HG02642 (cell line): ENCODE measurements at regions not wholly inside any gene's neighbourhood (a gene's known extent, or its start where the extent isn't known, plus 50 kb on each side); places are given as distances from the start of the nearest gene placed in this dataset.

ENCODE experiments used
- ATAC-seq: cut with Tn5 transposase; IDR thresholded peaks from one replicate; pipeline ENCODE4 v1.9.1; 2021; ENCODE audit warnings: mild to moderate bottlenecking; ENCODE audit not compliant: unreplicated experiment, poor library complexity

- ATAC-seq, result no peak
These were observed 232.1 kb downstream of the CPE start for GRCh38 chr4:165610679-165611437.

DNA sequence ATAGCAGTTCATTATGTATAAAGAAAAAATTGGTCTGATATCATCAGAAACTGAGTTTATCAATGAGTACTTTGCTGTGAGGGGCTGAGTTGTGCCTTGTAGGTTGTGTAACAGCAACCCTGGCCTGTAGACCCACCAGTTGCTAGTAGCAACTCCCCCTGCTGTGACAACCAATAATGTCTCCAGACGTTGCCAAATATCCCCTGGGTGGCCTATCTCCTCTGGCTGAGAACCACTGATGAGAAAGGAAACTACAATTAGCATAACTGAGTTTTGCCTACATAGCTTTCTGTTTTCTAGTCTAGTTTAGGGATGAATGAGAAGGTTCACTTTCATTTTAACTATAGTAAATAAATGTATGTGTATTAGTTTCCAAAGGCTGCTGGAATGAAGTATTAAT lies 234.1 kb downstream of the CPE start:
- peak; percentile 96 for ATAC-seq

- ATAC-seq, result no peak
These were observed 234.8 kb downstream of the CPE start for GRCh38 chr4:165613581-165613980.

DNA sequence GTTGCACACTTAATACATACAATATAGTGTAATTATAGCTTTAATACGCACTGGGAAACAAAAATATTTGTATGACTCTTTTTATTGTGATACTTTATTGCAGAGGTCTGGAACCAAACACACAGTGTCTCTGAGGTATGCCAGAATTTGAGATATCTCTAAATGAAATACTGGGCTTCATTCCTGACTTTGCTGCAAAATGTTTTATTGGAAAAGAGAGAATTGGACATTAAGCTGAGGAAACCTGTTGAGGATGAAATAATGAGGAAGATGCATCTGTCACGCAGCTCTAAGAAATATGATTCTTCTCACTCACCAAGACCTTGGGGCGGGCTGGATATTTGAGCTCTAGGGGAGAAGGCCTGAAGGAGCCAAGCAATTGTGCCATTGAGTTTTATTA lies 242.1 kb downstream of the CPE start:
- no peak for ATAC-seq

DNA sequence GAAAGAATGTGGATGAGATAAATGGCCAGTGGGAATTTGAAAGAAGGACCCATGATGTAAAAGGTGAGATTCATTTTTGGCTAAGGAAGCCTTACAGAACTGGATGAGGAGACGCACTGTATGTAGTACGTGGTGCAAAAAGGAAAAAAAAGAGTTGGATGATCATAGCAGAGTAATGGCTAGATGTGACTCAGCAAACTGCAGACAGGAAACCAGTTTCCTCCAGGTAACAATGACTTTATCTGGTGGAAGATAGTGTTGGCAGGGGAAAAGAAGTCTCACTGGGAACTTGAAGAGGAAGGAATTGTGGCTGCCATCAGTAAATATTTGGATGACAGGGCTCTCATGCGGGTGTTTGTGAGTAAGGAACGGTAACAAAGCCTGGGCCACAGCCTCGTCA lies 243.2 kb downstream of the CPE start:
- no peak for ATAC-seq

DNA sequence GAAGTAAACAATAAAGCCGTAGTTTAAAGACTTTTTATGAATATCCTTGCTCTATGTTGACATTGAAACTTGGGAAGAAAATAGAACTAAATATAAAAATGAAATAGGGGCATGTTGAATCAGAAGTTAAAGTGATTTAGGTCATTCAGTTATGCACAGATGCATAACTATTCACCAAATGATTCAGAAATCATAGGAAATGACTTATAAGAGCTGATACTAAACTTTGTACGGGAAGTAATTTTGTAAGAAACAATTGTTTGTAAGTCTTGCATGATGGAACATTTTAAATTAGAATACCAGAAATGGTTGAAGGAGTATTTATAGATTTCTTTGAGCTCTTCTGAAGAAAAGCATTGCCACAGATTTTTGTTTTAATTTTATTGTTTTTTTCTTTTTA lies 246.5 kb downstream of the CPE start:
- ATAC-seq, result no peak

DNA sequence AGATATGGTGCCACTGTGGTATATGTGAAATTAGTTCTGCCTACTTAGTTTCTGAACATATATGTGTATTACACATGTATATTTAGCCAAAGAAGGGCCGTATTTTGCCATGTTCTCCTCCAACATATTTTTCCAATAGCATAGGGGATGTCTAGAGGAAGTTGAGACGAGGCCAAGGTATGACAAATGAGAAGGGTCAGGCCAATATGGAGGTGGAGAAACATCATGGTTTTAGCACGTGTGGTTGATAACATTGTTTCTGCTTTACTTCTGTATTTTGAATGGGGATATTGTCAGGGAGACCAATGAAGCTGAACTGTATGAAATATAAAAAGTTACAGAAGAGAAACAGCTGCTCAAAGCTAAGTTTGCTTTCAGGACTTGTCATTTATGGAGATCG lies 246.7 kb upstream of the TLL1 start:
- no peak for ATAC-seq

DNA sequence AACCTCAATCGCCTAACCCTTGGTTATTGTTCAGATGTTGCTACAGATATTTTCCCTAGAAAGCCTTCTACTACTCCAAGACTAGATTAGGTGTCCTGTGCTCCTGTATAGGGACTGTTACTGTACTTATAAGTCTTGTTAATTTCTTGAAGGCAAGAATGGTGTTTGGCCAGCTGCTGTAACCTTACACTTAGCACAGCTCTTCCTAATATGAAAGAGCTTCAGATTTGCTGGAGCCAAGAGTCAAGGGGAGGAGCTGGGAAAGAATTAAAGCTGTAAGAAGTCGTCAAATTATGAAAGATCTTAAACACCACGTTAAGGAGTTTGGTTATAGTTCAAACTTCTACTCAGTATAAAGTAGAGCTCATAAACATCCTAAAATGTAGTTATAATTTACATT lies 245.9 kb upstream of the TLL1 start:
- ATAC-seq, result no peak

DNA sequence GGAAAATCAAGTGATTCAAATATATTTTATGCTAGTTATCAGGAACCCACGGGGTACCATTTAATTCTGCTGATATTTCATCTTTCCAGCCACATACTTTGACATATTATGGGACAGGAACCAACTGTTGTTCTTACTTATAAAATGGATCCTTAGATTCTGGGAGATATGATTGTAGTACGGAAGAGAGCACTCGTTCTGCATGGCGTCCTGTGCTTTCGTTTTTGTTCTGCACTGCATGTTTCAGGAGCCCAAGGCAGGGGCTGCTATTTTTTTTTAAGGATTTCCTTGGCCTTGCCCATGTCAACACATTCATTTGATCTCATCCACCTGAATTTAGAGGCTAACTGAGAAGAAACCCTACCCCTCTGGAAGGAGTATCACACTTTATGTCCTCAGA lies 245.5 kb upstream of the TLL1 start:
- ATAC-seq, result no peak

GRCh38 chr4:165628572-165628971 lies 244.5 kb upstream of the TLL1 start:
- ATAC-seq, result no peak

DNA sequence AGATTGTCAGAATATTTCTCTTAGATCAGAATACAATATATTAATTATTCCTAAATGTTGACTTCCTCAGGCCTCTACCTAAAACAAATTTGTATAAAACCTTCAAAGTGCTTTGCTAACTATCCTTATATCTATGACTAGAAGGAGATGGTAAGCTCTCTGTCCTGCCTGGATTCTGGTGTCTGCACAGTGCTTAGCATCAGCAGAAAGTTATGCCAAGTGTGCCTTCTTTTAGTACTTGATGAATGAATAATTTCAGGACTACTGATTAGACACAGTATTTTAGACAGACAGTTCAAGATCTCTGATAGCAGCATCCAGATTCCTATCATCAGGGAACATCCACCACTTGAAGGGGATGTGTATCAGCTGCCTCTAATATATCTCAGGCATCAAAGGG lies 242.4 kb upstream of the TLL1 start:
- no peak for ATAC-seq

DNA sequence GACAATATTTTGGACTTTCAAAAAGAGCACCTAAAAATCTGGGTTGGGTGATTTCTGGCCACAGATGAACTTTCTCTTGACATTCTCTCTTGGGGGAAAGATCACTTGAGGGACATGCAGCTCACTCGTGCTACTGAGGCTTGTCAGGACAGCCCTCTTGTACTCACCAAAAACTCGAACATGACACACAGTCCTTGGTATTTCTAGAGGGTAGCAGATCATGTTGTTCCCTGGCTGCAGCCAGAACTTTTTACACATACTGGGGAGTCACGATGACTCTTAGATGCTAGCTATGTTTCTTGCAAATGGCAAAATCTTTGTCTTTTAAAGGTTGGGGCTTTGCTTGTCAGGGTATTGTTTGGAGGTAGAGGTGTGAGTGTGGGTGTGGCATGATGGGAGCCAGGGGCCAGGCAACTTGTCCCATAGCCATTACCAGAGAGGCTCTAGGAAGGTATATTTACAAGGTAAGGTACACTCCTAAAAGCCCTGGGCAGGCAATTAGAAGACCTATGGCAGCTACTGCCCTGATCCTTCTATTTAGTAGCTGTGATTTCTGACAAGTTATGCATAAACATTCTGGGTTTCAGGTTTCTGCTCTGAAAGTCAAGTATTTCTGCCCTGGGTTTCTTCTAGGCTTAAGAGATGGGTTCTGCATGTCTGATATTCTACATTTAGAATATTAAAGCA lies 241.7 kb upstream of the TLL1 start:
- ATAC-seq, result no peak

DNA sequence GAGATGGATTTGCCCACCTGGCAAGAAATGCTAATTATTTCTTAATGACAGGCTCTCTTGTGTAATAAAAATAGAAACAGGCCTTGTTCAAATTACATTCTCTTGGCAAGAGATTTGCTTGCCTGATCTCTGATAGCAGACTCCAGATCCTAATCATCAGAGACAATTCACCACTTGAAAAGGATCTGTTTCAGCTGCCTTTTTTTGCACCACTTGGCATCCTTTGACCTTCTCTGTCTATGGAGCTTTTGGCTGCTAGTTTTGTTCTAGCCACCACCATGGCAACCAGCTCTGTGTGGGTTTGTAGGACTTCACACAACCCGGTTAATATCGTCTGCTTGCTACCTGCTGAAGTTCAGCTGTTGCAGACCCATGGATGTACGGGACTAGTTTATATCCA lies 241.1 kb upstream of the TLL1 start:
- ATAC-seq, result no peak

GRCh38 chr4:165634766-165635165 lies 238.3 kb upstream of the TLL1 start:
- no peak for ATAC-seq

- ATAC-seq, result no peak
These were observed 237.7 kb upstream of the TLL1 start for GRCh38 chr4:165635381-165635780.

DNA sequence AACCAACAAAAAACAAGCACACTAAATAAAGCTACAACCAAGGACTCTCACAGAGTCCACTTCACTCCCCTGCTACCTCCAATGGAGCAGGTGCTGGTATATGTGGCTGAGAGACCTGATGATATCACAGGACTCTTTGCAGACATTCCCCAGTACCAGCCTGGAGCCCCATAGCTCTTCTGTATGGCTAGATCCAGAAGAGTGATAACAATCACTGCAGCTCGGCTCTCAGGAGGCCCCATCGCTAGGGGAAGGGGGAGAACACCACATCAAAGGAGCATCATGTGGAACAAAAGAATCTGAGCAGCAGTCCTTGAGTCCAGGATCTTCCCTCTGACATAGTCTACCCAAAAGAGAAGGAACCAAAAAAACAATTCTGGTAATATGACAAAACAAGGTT lies 237.1 kb upstream of the TLL1 start:
- ATAC-seq, result no peak

DNA sequence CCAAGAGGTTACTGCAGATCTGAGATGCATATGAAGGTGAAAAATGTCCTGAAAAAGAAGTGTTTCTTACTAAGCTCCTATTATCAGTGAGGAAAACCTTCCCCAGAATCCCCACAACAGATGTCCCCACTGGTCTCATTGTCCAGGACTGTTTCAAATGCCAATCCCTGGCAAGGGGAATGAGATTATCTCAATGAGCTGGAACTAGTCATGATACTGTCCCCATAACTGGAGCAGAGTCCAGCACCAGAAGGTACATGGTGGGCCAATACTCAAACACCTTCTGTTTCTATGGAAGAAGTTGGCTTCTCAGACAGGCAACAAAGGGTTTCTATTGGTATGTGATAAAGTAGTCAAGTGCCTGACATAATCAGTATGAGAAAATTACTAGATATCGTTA lies 221.1 kb upstream of the TLL1 start:
- ATAC-seq, result no peak

DNA sequence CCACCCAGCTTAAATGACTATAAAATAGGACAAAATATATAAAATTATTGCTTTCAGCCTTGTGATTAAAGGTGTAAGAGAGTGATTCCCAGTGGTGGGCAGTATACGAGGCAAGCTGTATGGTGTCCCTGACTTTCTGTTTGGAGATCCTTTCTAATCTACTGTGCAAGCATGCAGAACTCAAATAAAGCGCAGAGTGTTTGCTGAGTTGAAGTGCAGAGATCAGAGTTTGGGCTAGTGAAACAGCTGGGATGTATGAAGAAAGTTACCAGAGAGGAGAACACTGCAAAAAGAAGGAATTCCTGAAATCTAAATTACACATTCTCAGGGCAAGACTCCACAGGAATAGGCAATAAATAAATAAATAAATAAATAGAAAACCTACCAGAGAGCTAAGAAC lies 218.5 kb upstream of the TLL1 start:
- no peak for ATAC-seq

DNA sequence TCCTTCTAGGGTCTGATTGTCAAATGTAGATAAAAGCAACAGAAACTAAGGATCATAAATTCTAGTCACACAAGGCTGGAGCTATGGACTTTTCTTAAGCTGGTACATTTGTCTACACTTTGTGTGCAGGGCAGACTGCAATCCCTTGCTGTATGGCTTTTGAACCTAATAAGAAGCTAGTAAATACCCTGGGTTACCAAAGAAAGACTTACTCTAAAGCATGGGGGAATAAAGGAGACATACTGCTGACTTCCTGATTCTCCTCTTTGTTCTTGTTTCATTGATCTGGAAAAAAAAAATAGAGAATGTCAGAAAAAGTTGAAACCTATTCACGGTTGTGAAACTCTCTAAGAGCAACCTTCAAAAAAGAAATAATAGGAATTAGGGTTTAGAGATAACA lies 216.6 kb upstream of the TLL1 start:
- no peak for ATAC-seq

- ATAC-seq, result no peak
These were observed 216.1 kb upstream of the TLL1 start for GRCh38 chr4:165656829-165657490.

DNA sequence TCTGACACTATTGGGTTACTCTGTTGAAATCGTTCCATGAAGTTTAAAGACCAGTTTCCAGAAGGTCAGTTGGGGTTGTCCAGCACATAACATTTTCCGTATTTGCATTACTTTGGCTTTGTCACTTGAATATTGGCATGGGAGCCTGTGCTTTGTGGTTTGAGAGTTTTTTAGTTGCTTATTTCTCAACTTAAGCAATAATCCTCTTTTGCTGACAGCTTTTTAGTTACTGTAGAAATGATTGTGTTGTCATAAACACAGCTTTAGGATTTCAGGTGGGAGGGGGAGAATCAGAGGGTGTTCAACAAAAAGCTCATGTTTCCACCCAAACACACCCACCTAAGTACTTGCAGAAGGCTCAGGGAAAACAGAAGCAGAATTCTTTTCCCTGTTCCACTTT lies 210.7 kb upstream of the TLL1 start:
- no peak for ATAC-seq

DNA sequence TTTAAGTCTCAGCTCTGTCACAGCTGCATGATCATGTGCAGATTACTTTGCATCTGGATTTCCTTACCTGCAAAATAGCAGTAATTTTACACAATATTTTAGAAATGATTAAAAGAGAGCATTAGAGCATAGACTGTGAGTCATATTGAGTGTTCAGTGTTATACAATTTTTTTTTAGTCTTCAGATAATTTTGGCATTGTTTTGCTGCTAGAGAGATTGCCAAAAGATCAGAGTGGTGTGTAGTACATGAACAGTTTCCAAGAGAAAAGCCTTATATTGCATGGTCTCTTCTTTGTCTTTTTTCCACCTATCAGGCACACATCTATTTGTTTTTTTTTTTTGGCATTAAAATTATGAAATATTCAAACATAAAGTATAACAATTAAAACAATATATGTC lies 209.6 kb upstream of the TLL1 start:
- no peak for ATAC-seq
